Chondrocyte (in vitro differentiated cells): ENCODE measurements at regions not wholly inside any gene's neighbourhood (a gene's known extent, or its start where the extent isn't known, plus 50 kb on each side); places are given as distances from the start of the nearest gene placed in this dataset.

Experiments used
- DNase-seq: peaks from one replicate; pipeline ENCODE4 v3.0.0; 2021; ENCODE audit warnings: mixed read lengths, low spot score
- H3K27ac Mint-ChIP-seq: one replicate; pipeline ENCODE4 v1.8.0; 2021; ENCODE audit warnings: mild to moderate bottlenecking, moderate library complexity, mixed read lengths; ENCODE audit not compliant: unreplicated experiment
- H3K27me3 Mint-ChIP-seq: 2 replicates; pipeline ENCODE4 v1.8.0; 2021; ENCODE audit warnings: low read depth, mixed read lengths
- H3K36me3 Mint-ChIP-seq: 2 replicates; pipeline ENCODE4 v1.8.0; 2021; ENCODE audit warnings: low read depth, mixed read lengths
- H3K4me1 Mint-ChIP-seq: 2 replicates; pipeline ENCODE4 v1.8.0; 2021; ENCODE audit warnings: low read depth, mild to moderate bottlenecking, mixed read lengths
- H3K4me3 Mint-ChIP-seq: one replicate; pipeline ENCODE4 v1.8.0; 2021; ENCODE audit warnings: mild to moderate bottlenecking, moderate library complexity, mixed read lengths; ENCODE audit not compliant: unreplicated experiment
- H3K9me3 Mint-ChIP-seq: 2 replicates; pipeline ENCODE4 v1.8.0; 2021; ENCODE audit warnings: low read depth, mixed read lengths
- TF ChIP-seq, protein P1 (sequence below): fragments of 200-600 bp; sonication (generic); IDR thresholded peaks from 2 replicates; pipeline ENCODE4 v1.5.0; 2021; ENCODE audit warnings: antibody characterized with exemption, mild to moderate bottlenecking, moderate library complexity

DNA sequence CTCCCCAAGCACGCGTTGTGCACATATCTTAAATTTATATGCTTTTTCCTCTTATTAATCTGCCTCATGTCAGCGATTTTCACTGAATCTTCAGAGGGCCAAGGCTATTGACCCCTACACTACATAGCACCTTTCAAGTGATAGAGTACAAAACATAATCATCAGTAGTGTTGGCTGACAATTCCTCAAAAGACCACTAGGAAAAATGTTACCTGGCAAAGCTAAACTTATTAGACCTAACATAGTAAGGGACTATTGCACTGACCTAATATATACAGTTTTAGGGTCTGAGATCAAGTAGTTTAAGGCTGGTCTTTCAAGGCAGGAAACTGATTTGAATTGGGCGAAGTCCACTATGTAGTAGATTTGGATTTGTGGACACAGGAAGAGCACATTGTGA is 244.2 kb upstream of the ZC3H15 start:
- TF ChIP-seq, protein P1, sequence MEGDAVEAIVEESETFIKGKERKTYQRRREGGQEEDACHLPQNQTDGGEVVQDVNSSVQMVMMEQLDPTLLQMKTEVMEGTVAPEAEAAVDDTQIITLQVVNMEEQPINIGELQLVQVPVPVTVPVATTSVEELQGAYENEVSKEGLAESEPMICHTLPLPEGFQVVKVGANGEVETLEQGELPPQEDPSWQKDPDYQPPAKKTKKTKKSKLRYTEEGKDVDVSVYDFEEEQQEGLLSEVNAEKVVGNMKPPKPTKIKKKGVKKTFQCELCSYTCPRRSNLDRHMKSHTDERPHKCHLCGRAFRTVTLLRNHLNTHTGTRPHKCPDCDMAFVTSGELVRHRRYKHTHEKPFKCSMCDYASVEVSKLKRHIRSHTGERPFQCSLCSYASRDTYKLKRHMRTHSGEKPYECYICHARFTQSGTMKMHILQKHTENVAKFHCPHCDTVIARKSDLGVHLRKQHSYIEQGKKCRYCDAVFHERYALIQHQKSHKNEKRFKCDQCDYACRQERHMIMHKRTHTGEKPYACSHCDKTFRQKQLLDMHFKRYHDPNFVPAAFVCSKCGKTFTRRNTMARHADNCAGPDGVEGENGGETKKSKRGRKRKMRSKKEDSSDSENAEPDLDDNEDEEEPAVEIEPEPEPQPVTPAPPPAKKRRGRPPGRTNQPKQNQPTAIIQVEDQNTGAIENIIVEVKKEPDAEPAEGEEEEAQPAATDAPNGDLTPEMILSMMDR, result no peak
- H3K27me3 Mint-ChIP-seq, result no peaks in the 10 kb centered on the region
- H3K9me3 Mint-ChIP-seq, result peaks cover 3% of the 10 kb centered on the region
- no peak overlapping the region for H3K27ac Mint-ChIP-seq
- no peak overlapping the region for H3K4me3 Mint-ChIP-seq
- no peaks in the 10 kb centered on the region for H3K4me1 Mint-ChIP-seq
- no peak for DNase-seq
- peaks cover 2% of the 10 kb centered on the region for H3K36me3 Mint-ChIP-seq

DNA sequence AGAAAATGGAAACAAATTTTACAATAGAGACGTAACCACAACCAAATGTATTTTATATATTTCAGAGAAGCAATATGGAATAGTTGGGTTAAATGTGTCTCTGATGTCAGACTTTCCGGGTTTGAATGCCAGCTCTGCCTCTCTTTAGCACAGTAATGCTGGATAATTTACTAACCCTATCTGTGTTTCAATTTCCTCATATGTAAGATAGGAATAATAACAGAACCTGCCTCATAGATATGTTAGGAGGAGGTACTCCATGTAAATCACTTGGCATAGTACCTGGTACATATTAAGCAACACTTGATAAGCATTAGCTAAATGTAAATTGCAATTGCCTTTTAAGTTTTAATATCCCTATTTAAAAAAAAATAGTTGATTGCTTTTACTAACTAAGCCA is 231.3 kb upstream of the ZC3H15 start:
- DNase-seq, result no peak
- H3K36me3 Mint-ChIP-seq, result peaks cover 4% of the 10 kb centered on the region
- no peak overlapping the region for H3K27ac Mint-ChIP-seq
- H3K27me3 Mint-ChIP-seq, result no peaks in the 10 kb centered on the region
- H3K4me3 Mint-ChIP-seq, result no peak overlapping the region
- no peaks in the 10 kb centered on the region for H3K4me1 Mint-ChIP-seq
- H3K9me3 Mint-ChIP-seq, result no peaks in the 10 kb centered on the region
- TF ChIP-seq, protein P1, result no peak

DNA sequence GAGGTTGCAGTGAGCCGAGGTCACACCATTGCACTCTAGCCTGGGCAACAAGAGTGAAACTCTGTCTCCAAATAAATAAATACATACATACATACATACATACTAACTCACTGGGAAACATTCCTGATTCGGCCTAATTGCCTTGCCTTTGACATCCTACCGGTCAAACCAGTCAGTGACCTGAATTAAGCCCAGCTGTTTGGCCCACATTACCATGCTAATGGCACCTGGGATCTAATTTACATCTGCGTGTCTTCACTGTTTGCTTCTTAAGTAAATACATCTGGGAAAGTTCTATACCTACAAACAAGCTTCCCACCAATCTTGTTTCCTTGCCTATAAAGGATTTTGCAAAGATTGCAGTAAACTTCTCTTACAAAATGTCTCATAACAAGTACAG is 230.2 kb upstream of the ZC3H15 start:
- Mint-ChIP-seq H3K9me3 (no peaks in the 10 kb centered on the region), H3K4me3 (no peak overlapping the region), H3K27me3 (no peaks in the 10 kb centered on the region), H3K36me3 (peaks cover 4% of the 10 kb centered on the region), H3K27ac (no peak overlapping the region), H3K4me1 (no peaks in the 10 kb centered on the region)
- TF ChIP-seq, protein P1, result no peak
- DNase-seq, result no peak

DNA sequence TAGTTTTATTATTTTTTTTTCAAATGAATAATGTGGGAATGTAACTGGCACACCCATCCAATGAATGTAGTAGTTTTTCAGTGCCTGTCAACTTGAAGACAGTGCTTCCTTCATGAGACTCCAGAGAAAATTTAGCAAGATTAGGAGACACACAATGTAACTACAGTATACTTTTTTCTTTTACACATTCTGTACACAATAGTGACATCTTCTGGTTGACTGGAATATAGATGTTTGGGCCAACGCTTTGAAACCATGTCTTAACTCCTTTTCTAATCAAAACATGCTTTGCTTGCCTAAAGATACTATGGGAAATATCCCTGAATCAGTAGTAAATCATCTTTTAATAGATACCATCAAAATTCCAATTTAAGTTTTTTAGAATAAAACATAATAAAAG is 229.5 kb upstream of the ZC3H15 start:
- TF ChIP-seq, protein P1, result peak; percentile 87
- no peaks in the 10 kb centered on the region for H3K4me1 Mint-ChIP-seq
- no peak overlapping the region for H3K4me3 Mint-ChIP-seq
- no peak overlapping the region for H3K27ac Mint-ChIP-seq
- H3K9me3 Mint-ChIP-seq, result no peaks in the 10 kb centered on the region
- peaks cover 4% of the 10 kb centered on the region for H3K36me3 Mint-ChIP-seq
- no peak for DNase-seq
- no peaks in the 10 kb centered on the region for H3K27me3 Mint-ChIP-seq

DNA sequence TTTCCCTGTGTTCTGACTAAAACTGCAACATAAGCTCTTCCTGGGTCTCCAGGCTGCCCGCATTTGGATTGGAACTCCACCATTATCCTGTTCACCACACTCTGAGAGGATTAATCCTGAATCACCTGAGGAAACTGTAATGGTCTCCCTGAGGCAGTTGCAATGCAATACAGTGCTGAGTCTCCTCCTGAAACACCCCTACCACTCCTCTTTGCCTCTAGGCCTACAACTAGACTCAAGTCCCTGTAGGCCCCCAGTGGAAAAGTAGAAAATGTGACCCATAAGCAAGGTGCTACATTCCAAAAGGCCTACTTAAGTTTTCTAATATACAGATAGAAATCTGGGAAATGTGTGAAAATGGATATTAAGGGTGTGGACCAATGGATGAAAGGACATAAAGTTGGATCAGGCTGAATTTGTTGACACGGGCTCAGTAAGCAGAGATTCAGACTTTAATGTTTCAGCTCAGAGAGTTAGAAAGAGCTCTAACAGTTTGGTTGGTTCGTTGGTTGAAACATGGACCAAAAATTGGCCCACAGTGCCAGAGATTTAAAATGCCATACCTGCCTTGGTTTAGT is 222.3 kb upstream of the ZC3H15 start:
- Mint-ChIP-seq H3K9me3 (peaks cover 23% of the 10 kb centered on the region), H3K4me3 (no peak overlapping the region), H3K27ac (no peak overlapping the region), H3K27me3 (no peaks in the 10 kb centered on the region), H3K36me3 (peaks cover 3% of the 10 kb centered on the region), H3K4me1 (no peaks in the 10 kb centered on the region)
- no peak for DNase-seq
- TF ChIP-seq, protein P1, result no peak
